ENCODE measurements at regions not wholly inside any gene's neighbourhood (a gene's known extent, or its start where the extent isn't known, plus 50 kb on each side); places are given as distances from the start of the nearest gene placed in this dataset.

DNA sequence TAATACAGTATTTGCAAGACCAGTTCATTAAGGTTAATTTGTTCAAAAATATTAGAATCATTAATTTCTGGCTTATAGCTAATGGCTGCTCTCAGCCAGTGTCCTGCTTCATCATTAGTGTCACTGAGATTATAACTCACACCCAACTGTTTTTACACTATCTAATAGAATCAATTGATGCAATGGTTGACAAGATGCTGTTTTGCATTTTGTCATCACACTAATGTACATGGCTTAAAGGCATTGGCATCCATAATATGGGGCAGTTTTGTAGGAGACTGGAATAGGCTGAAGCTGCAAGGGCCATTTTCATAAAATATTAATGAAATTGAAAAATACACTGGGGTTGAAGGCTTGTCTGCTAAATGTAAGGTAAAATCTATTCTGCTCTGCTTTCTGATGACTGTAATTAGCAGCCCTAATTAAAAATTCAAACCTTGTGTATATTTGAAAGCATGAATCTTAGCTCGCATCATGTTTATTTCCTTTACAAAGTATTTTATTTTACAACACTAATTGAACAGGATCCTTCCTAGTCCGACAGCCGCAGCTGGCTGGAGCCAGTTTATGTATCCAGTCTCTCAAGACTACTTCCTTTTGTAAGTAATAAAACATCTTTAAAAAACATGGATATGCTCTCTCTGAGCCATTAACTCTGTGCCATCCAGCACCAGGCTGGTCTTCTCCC, 296.7 kb downstream of the POU4F1 start:
- TF ChIP-seq, protein P1, sequence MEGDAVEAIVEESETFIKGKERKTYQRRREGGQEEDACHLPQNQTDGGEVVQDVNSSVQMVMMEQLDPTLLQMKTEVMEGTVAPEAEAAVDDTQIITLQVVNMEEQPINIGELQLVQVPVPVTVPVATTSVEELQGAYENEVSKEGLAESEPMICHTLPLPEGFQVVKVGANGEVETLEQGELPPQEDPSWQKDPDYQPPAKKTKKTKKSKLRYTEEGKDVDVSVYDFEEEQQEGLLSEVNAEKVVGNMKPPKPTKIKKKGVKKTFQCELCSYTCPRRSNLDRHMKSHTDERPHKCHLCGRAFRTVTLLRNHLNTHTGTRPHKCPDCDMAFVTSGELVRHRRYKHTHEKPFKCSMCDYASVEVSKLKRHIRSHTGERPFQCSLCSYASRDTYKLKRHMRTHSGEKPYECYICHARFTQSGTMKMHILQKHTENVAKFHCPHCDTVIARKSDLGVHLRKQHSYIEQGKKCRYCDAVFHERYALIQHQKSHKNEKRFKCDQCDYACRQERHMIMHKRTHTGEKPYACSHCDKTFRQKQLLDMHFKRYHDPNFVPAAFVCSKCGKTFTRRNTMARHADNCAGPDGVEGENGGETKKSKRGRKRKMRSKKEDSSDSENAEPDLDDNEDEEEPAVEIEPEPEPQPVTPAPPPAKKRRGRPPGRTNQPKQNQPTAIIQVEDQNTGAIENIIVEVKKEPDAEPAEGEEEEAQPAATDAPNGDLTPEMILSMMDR (IDR thresholded peaks at IDR 0.05; ENCODE audit: low read depth, low read length, poor library complexity, severe bottlenecking) = no peak
- TF ChIP-seq EZH2phosphoT487 (IDR thresholded peaks at IDR 0.05; ENCODE audit: borderline replicate concordance, low read length) = no peak

Data from DOHH2 (cell line).